NCI-H510A treated with DMSO at 0.1 percent for 48 hours (cell line): ENCODE measurements at regions not wholly inside any gene's neighbourhood (a gene's known extent, or its start where the extent isn't known, plus 50 kb on each side); places are given as distances from the start of the nearest gene placed in this dataset.

Experiments used
- DNase-seq: peaks from one replicate; lab custom pipeline; 2025; lab: John Stamatoyannopoulos, UW

DNA sequence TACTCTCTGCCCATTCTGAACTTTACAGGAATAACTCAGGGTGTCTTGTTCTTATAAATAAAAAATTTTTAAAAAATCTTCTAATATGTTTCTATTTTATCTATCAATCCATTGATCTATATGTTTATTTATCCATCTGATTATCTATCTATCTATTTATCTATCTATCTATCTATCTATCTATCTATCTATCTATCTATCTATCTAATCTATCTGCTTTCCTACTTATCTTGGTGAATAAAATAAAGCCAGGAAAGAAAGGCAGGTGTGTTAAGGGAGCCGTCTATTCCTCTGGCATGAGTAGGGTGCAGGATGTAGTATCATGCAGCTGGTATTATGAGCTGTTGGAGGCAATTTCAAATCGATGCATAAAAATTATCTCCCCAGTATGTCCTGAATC lies 153.0 kb downstream of the FOXA2 start:
- DNase-seq: no peak

- DNase-seq: no peak
These were observed 153.6 kb downstream of the FOXA2 start for GRCh38 chr20:22430746-22431168.

DNA sequence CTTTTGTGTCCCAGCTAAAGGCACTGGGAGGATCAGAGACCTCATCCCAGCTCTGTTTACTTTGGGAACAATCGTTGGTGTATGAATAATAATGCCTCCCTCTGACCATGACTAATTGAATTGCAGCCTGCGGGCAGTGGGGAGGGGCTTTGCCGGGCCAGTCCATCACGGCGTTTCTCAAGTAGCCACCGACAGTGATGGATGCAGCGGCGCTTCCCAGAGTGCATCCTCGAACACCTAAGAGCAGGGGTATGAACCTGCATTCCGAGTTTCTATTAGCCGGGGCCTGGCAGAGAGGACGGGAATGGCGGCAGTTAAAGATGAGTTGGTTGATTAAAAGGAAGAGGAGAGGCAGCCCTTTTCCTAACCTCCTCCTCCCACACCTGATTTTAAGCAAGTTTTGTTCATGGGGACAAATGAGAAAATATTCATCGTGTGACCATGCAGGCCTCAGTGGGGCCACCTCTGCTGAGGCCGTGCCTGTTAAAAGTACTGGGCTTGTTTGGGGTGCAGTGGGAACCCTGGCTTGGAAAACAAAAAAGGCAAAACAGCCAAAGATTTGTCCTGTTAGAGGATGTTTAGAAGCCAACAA lies 154.1 kb downstream of the FOXA2 start:
- DNase-seq: peak; percentile 48

DNA sequence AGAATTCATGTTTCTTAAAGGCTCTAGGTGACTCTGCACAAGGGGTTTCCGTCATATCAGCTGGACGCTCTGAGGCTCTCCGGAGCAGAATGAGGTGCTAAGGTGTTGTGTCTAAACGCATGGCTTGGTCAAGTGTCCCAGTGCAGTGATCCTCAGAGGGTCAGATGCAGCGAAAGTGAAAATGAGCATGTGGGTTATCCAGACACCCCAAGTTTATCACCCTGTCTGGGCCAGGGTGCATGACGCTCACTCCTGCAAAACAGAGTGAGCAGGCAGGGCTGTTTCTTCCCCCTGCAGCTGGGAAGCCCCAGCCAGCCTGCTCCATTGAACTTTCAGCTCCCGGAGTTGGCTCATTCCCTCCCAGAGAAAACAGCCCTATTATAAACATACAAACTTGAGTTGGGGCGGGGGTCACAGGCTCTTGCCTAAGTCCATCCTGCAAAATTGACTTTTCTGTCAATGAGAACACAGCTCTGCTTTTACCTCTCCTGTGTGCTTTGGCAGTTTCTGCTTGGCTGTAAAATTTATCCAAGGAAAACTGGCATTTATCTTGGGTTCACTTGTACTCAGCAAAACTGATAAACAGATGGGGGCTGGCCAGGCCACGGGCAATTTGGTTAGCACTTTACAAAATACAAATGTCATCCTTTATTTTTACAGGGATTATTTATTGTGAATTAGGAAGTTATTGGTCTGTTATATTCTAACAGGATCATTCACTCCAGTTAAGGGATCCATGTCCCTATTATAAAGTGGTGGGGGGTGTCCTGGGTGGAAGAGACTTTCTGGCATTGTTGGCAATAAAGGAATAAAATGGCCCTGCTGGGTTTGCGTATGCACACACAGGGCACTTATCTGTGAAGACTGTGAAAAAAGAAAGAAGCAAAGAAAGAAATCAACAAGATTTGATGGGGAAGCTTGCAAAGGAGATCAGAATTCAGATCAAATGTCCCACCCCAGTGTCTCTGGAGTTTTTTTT lies 154.9 kb downstream of the FOXA2 start:
- no peak for DNase-seq

GRCh38 chr20:22428051-22428450 lies 156.3 kb downstream of the FOXA2 start:
- no peak for DNase-seq

GRCh38 chr20:22426772-22427171 lies 157.6 kb downstream of the FOXA2 start:
- DNase-seq: no peak

DNA sequence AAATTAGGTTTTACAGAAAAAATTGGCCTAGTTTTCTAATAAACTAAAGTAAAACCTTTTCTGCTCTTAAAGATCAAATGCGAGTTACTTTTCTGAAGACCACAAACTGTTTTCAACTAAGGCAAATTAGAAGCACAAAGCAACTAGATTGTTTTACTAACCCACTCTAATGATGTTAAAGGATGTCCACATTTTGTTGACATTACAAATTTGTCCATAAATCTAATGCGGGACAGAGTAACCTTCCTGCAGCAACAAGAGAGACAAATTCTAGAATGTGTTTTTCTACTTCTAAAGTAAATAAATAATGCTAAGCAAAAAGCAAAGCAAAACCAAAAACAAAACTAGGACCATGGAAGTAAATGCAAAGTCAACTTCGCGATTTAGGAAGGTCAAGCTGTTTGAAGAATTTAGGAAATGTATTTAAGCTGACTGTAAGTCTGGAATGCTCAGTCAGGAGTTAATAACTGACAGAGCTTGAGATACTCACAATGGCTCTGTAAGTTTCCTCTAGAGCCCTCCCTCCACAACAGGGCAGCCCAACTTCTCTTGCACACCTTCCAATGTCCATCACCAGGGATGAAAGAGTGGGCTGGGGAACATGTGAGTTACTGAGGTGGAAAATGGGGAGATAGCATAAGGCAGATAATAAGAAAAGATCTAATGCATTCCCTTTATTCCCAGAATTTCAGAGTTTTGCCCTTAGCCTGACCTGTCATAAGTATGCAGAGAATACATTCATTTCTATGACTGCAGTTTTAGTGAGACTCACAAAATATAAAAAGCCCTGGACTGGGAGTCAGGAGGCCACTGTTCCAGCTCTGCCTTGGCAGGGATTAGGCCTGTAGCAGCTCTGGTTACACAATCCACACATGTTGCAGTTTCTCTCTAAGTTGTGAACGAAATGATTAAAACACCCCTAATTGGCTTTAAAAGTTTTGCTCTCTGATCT lies 158.8 kb downstream of the FOXA2 start:
- DNase-seq: no peak

- no peak for DNase-seq
These were observed 161.1 kb downstream of the FOXA2 start for GRCh38 chr20:22423190-22423832.

DNA sequence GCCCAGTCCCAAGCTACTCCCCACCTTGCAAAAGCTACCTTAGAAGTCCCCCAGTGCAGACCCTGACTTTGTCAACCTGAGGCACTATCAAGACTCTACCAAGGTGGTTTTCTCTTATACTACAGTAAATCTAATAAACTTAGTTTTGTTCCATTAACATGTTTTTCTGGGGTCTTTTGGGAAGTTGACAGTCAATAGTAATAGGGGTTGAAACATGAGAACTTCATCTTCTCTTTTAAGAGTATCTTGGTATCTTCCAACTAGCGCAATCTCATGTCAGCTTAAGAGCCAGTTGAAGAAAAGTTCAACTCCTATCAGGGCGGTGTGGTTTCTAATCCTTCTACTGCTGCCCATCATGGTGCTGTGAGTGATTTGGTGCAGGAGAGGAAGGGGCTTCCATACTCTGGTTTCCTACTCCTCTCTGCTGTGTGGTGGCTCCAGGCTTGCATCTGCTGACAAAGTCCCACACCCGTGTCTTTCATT lies 164.2 kb downstream of the FOXA2 start:
- DNase-seq: no peak

- DNase-seq: no peak
These were observed 165.6 kb downstream of the FOXA2 start for GRCh38 chr20:22418738-22419137.

DNA sequence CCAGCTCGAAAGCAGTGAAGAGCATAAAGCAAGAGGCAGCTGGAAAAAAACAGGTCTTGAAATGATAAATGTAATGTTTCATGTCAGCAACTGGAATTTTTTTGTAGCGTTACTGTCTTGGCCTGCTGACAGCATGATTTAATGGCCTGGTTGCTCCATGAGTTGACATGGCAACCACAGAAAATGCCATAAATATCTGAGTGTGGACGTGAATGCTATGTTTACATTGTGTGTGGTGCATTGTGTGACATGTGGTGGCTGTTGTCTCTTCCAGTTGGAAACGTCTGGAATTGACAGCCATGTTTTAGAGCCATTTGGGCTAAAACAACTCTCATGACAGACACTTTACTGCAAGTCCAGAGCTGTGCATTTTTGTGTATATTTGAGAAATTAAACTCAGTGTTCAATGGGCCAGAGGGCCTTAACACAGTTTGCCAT lies 170.0 kb downstream of the FOXA2 start:
- DNase-seq: no peak

- DNase-seq: no peak
These were observed 171.1 kb downstream of the FOXA2 start for GRCh38 chr20:22412977-22413868.

GRCh38 chr20:22411627-22412450 lies 172.5 kb downstream of the FOXA2 start:
- DNase-seq: no peak

DNA sequence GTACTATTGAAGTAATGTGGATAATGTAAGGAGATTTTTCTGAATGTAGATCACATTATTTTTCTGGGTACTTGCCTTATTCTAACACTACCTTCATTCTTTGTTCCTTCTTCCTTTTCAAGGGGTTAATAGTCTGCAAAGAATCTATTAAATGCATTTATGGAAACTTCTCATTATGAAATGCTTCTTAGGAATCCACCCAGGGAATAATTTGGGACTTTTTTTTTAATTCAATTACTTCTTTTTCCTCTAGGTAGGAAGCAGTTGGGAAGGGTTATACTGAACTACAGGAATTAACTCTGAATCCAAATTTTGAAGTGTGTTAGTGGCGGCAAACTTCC lies 173.1 kb downstream of the FOXA2 start:
- DNase-seq: no peak

DNA sequence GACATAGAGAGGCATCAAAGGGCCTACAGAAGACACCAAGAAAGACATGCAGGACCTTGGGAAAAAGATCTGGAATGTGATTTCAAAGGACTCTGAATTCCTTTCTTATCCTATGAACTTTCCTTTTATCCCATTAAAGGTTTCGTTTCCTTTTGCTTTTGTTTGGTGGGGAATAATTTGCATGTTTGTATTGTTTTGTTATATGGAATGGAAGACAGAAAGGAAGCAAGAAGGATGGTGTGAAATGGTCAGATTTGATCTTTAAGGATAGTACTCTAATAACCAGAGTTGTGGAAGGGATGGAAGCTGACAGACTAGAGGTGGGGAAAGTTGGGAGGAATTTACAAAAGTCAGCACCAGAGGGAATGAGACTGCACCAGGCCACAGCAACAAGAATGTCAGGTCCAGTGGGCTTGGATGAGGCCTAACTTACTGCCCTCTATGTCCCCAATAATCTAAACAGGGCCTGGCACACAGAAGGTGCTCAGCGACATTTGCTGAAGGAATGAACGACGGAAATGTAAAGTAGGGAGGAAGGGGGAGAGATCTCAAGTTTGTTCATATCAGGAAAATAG lies 173.7 kb downstream of the FOXA2 start:
- no peak for DNase-seq

DNA sequence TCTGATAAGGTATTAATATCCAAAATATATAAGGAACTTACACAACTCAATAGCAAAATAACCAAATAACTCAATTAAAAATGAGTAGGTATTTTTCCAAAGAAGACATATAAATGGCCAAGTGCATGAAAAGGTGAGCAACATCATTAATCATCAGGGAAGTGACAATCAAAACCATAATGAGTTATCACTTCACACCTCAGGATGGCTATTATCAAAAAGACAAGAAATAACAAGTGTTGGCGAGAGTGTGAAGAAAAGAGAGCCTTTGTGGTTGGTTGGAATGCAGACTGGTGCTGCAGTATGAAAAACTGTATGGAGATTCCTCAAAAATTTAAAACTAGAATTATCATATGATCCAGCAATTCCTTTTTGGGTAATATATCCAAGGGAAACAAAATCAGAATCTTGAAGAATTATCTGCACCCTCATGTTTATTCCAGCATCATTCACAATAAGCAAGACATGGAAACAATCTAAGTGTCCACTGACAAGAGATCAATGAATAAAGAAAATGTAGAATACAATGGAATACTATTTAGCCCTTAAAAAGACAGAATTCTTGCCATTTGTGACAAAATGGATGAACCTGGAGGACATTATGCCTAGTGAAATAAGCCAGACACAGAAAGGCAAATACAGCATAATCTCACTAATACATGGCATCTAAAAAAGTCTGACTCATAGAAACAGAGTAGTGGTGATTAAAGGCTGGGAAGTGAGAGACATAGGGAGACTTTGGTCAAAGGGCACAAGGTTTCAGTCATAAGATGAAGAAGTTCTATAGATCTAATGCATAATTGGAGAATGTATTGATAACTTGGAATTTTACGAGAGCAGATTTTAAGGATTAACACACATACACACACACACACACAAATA lies 175.6 kb downstream of the FOXA2 start:
- no peak for DNase-seq

- no peak for DNase-seq
These were observed 176.9 kb downstream of the FOXA2 start for GRCh38 chr20:22407237-22408193.
